CD4-positive, alpha-beta T cell (primary cell): ENCODE measurements at regions not wholly inside any gene's neighbourhood (a gene's known extent, or its start where the extent isn't known, plus 50 kb on each side); places are given as distances from the start of the nearest gene placed in this dataset.

Experiments used
- ATAC-seq: fragments of 200-7000 bp; cut with Tn5 transposase; one replicate; pipeline ENCODE4 v1.10.0; 2022; ENCODE audit warnings: mild to moderate bottlenecking; ENCODE audit not compliant: poor library complexity
- CTCF ChIA-PET: fragments of 350-600 bp; sonication (Branson Sonifier 250); formaldehyde crosslinking; loops from one replicate; lab custom pipeline; 2021; ENCODE audit warnings: antibody characterized with exemption, inconsistent platforms; lab: Charles Lee
- POLR2A ChIA-PET: fragments of 350-600 bp; sonication (Branson Sonifier 250); formaldehyde crosslinking; loops from one replicate; lab custom pipeline; 2021; ENCODE audit warnings: antibody characterized with exemption, inconsistent platforms; lab: Charles Lee
- DNase-seq, 14 experiments: peaks; one replicate each; pipeline ENCODE4 v3.0.0-alpha.2; 2013 to 2020; ENCODE audit warnings: mixed read lengths in 2 of 14
- H3K27ac ChIP-seq, 2 donors: one replicate each; pipeline versions ENCODE4 v1.5.1 to v1.7.0; 2013; ENCODE audit warnings: low read length in 2 of 2, low read depth in 1 of 2, mild to moderate bottlenecking in 1 of 2
- H3K27me3 ChIP-seq, 2 experiments: 1 replicate in 1 of 2; 2 replicates in 1 of 2; pipeline versions ENCODE4 v1.6.1 to v1.7.0; 2013; ENCODE audit warnings: low read length in 2 of 2, control low read depth in 1 of 2, mild to moderate bottlenecking in 1 of 2, moderate library complexity in 1 of 2; ENCODE audit not compliant: insufficient read depth in 2 of 2, control insufficient read depth in 1 of 2
- H3K36me3 ChIP-seq: one replicate; pipeline ENCODE4 v1.6.1; 2013; ENCODE audit warnings: low read length, control low read depth; ENCODE audit not compliant: insufficient read depth
- H3K4me1 ChIP-seq: one replicate; pipeline ENCODE4 v1.6.1; 2013; ENCODE audit warnings: low read length, control low read depth; ENCODE audit not compliant: insufficient read depth
- H3K4me3 ChIP-seq: one replicate; pipeline ENCODE4 v1.5.1; 2013; ENCODE audit warnings: mild to moderate bottlenecking, low read length, moderate library complexity
- H3K9me3 ChIP-seq, 2 experiments: 1 replicate in 1 of 2; 2 replicates in 1 of 2; pipeline versions ENCODE4 v1.6.1 to v1.7.0; 2013; ENCODE audit warnings: low read length in 2 of 2, mild to moderate bottlenecking in 2 of 2, control low read depth in 1 of 2, moderate library complexity in 1 of 2; ENCODE audit not compliant: control insufficient read depth in 1 of 2, insufficient read depth in 1 of 2
- H3K27ac Mint-ChIP-seq: one replicate; pipeline ENCODE4 v1.8.0; 2020; ENCODE audit warnings: mixed read lengths
- H3K27me3 Mint-ChIP-seq: one replicate; pipeline ENCODE4 v1.8.0; 2021; ENCODE audit warnings: mixed read lengths
- H3K36me3 Mint-ChIP-seq: one replicate; pipeline ENCODE4 v1.8.0; 2021; ENCODE audit warnings: low read depth, mixed read lengths
- H3K4me1 Mint-ChIP-seq: one replicate; pipeline ENCODE4 v1.8.0; 2021; ENCODE audit warnings: low read depth, mixed read lengths
- H3K4me3 Mint-ChIP-seq: one replicate; pipeline ENCODE4 v1.8.0; 2020; ENCODE audit warnings: mild to moderate bottlenecking, mixed read lengths
- H3K9me3 Mint-ChIP-seq: one replicate; pipeline ENCODE4 v1.8.0; 2020; ENCODE audit warnings: mixed read lengths
- intact Hi-C, 2 experiments: fragments of 100-400 bp; cut with DNase I in 1 of 2; cut with micrococcal nuclease in 1 of 2; formaldehyde crosslinking; loops; one replicate each; pipeline versions ENCODE4 v1.15.1 to v1.9.0; 2023 to 2025; cut with DNase I, micrococcal nuclease
- TF ChIP-seq, protein P1 (sequence below): fragments of 200-600 bp; IDR thresholded peaks from one replicate; pipeline ENCODE4 v1.8.0; 2022; ENCODE audit warnings: antibody characterized with exemption, mild to moderate bottlenecking

- H3K4me1 ChIP-seq: no peaks in the 10 kb centered on the region
- no peak overlapping the region for H3K4me3 ChIP-seq
- DNase-seq (no peak), ATAC-seq (no peak)
- Mint-ChIP-seq H3K9me3 (no peaks in the 10 kb centered on the region), H3K4me1 (no peaks in the 10 kb centered on the region), H3K4me3 (no peak overlapping the region), H3K36me3 (no peaks in the 10 kb centered on the region), H3K27me3 (no peaks in the 10 kb centered on the region), H3K27ac (no peak overlapping the region)
- no peaks in the 10 kb centered on the region for H3K9me3 ChIP-seq
- TF ChIP-seq, protein P1, sequence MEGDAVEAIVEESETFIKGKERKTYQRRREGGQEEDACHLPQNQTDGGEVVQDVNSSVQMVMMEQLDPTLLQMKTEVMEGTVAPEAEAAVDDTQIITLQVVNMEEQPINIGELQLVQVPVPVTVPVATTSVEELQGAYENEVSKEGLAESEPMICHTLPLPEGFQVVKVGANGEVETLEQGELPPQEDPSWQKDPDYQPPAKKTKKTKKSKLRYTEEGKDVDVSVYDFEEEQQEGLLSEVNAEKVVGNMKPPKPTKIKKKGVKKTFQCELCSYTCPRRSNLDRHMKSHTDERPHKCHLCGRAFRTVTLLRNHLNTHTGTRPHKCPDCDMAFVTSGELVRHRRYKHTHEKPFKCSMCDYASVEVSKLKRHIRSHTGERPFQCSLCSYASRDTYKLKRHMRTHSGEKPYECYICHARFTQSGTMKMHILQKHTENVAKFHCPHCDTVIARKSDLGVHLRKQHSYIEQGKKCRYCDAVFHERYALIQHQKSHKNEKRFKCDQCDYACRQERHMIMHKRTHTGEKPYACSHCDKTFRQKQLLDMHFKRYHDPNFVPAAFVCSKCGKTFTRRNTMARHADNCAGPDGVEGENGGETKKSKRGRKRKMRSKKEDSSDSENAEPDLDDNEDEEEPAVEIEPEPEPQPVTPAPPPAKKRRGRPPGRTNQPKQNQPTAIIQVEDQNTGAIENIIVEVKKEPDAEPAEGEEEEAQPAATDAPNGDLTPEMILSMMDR: no peak
- CTCF ChIA-PET: no interaction called here
- POLR2A ChIA-PET: no interaction called here
- intact Hi-C loops: no loop called here
- H3K27ac ChIP-seq: no peak overlapping the region
- H3K36me3 ChIP-seq: no peaks in the 10 kb centered on the region
- H3K27me3 ChIP-seq: no peaks in the 10 kb centered on the region
Observed at GRCh38 chr2:155310589-155310988, 612.1 kb downstream of the KCNJ3 start.

DNA sequence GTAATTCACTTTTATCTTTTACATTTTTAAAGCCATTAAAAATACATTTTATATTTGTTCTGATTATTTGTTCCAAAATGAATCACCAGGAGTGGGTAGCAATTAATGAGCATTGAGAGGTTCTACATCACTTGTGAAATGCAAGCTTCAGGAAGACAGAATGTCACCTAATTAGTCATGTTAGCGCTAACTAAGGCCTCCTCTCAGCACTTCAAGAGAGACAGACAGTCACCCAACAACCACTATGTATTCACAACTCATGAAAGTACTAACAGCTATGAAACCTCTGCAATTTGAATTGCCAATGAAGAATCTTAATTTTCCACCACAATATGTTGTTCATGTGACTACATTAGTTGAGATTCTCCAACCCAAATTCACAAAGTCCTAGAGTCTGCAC lies 611.0 kb downstream of the KCNJ3 start:
- Mint-ChIP-seq H3K27me3 (no peaks in the 10 kb centered on the region), H3K36me3 (no peaks in the 10 kb centered on the region), H3K27ac (no peak overlapping the region), H3K4me3 (no peak overlapping the region), H3K9me3 (no peaks in the 10 kb centered on the region), H3K4me1 (no peaks in the 10 kb centered on the region)
- ATAC-seq: no peak
- Histone ChIP-seq H3K9me3 (no peaks in the 10 kb centered on the region), H3K27me3 (no peaks in the 10 kb centered on the region), H3K4me3 (no peak overlapping the region), H3K27ac (no peak overlapping the region), H3K4me1 (no peaks in the 10 kb centered on the region), H3K36me3 (no peaks in the 10 kb centered on the region)
- no peak for DNase-seq
- TF ChIP-seq, protein P1: no peak
- ChIA-PET POLR2A (no interaction called here), CTCF (no interaction called here)
- intact Hi-C loops: no loop called here

DNA sequence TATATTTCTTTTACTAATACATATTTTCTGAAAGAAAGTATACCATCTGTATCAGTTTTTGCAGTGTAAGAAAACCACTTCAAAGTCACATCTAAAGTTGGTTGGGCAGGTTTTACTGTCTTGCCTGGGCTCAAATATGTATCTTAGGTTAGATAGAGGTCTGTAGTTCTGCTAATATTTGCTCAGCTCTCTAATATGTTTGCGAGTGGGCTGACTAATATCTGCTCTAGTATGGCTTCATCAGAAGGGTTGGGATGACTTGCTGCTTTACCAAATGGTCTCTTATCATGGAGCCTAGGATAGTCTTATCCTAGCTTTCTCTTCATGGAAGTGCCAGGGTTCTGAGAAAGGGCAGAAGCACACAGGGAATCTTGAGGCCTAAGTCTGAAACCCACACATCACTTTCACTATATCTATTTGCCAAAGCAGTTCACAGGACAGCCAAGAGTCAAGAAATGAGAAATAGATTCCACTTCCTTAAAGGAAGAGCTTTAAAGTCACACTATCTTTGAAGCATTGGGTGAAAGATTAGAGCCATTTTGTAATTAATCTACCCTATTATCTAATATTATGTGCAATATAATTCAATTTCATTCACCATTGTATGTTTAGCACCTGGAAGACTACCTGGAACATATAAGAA lies 610.0 kb downstream of the KCNJ3 start:
- TF ChIP-seq, protein P1: no peak
- Histone ChIP-seq H3K36me3 (no peaks in the 10 kb centered on the region), H3K27me3 (no peaks in the 10 kb centered on the region), H3K27ac (no peak overlapping the region), H3K4me3 (no peak overlapping the region), H3K9me3 (no peaks in the 10 kb centered on the region), H3K4me1 (no peaks in the 10 kb centered on the region)
- intact Hi-C loops: no loop called here
- Mint-ChIP-seq H3K4me1 (no peaks in the 10 kb centered on the region), H3K9me3 (no peaks in the 10 kb centered on the region), H3K27ac (no peak overlapping the region), H3K36me3 (no peaks in the 10 kb centered on the region), H3K4me3 (no peak overlapping the region), H3K27me3 (no peaks in the 10 kb centered on the region)
- ATAC-seq (no peak), DNase-seq (no peak)
- ChIA-PET POLR2A (no interaction called here), CTCF (no interaction called here)
